ENCODE measurements at regions not wholly inside any gene's neighbourhood (a gene's known extent, or its start where the extent isn't known, plus 50 kb on each side); places are given as distances from the start of the nearest gene placed in this dataset.

DNA sequence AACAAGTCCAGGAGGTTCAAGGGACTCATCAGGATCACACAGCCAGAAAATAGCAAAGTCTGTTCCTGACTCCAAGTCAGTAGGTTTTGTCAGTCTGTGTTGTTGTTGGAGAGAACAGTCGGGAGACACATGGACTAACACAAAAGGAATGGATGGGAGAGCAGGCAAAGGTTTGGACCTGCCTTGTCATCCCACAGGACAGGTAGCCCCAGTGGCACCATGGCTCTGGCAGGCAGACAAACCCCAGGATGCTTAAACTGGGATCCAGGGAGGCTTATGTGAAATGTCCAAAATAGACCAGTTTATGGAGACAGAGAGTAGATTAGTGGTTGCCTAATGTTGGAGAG is 201.6 kb upstream of the NAV2 start:
- no peak overlapping the region for H2AFZ ChIP-seq (ENCODE audit: insufficient read depth, low read depth, low read length, poor library complexity, severe bottlenecking)
- no peak overlapping the region for H3K4me3 Mint-ChIP-seq
- H3K27ac ChIP-seq (ENCODE audit: low read depth in 1 of 2, low read length in 2 of 2): no peak overlapping the region
- H4K20me1 ChIP-seq (ENCODE audit: insufficient read depth, low read length): no peaks in the 10 kb centered on the region
- no peak for DNase-seq
- WGBS (ENCODE audit: insufficient coverage): 83% methylated on average over 1 of the region's 1 CpG
- no peaks in the 10 kb centered on the region for H3K79me2 ChIP-seq (ENCODE audit: insufficient read depth, low read length)
- H3K9ac ChIP-seq (ENCODE audit: insufficient read depth, low read length, poor library complexity, severe bottlenecking): no peak overlapping the region
- H3K27ac Mint-ChIP-seq: no peak overlapping the region
- no peaks in the 10 kb centered on the region for H3K27me3 ChIP-seq (ENCODE audit: control insufficient read depth in 2 of 2, insufficient read depth in 2 of 2, low read length in 2 of 2)
- TF ChIP-seq, protein P1, sequence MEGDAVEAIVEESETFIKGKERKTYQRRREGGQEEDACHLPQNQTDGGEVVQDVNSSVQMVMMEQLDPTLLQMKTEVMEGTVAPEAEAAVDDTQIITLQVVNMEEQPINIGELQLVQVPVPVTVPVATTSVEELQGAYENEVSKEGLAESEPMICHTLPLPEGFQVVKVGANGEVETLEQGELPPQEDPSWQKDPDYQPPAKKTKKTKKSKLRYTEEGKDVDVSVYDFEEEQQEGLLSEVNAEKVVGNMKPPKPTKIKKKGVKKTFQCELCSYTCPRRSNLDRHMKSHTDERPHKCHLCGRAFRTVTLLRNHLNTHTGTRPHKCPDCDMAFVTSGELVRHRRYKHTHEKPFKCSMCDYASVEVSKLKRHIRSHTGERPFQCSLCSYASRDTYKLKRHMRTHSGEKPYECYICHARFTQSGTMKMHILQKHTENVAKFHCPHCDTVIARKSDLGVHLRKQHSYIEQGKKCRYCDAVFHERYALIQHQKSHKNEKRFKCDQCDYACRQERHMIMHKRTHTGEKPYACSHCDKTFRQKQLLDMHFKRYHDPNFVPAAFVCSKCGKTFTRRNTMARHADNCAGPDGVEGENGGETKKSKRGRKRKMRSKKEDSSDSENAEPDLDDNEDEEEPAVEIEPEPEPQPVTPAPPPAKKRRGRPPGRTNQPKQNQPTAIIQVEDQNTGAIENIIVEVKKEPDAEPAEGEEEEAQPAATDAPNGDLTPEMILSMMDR (IDR thresholded peaks at IDR 0.05): no peak
- no peaks in the 10 kb centered on the region for H3K4me1 Mint-ChIP-seq
- H3K4me1 ChIP-seq (ENCODE audit: control insufficient read depth in 1 of 2, insufficient read depth in 2 of 2, low read length in 2 of 2): no peaks in the 10 kb centered on the region
- no peaks in the 10 kb centered on the region for H3K9me3 ChIP-seq (replicated peaks in 1 of 2; ENCODE audit: control insufficient read depth in 1 of 2, insufficient read depth in 1 of 2, low read length in 2 of 2)
- intact Hi-C loops (cut with micrococcal nuclease): no loop called here
- no peaks in the 10 kb centered on the region for H3K36me3 ChIP-seq (replicated peaks in 1 of 2; ENCODE audit: control insufficient read depth in 1 of 2, insufficient read depth in 2 of 2, low read length in 2 of 2)
- H3K4me3 ChIP-seq (replicated peaks in 1 of 3; ENCODE audit: low read depth in 2 of 3, low read length in 3 of 3): no peak overlapping the region
- peaks cover 0 to 3% (median 0%) of the 10 kb centered on the region in 7 donors for H3K9me3 Mint-ChIP-seq
- no peaks in the 10 kb centered on the region for H3K36me3 Mint-ChIP-seq
- peaks cover 0 to 8% (median 6%) of the 10 kb centered on the region in 3 donors for H3K27me3 Mint-ChIP-seq (ENCODE audit: low read depth in 3 of 3)
- no peak overlapping the region for H3K4me2 ChIP-seq (replicated peaks; ENCODE audit: extremely low read depth, low read length, poor library complexity, severe bottlenecking)

DNA sequence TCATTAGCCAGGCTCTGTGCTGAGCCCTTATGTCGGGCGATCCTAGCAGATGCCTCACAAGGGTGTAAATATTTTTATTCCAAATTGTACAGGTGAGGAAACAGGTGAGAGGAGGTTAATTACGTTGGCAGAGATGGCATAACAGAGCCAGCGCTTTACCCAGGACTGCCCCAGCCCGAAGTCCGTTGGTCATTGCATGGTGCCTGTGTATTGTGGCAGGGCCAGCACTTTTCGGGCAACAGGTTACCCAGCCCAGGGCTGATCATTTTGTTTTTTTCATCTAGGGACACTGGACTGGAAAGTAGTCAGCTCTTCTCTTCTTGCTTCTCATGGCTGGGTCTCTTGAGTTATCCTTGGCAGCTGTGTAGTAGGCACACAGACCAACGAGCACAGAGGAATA is 202.2 kb upstream of the NAV2 start:
- TF ChIP-seq, protein P1 (IDR thresholded peaks at IDR 0.05): no peak
- no peaks in the 10 kb centered on the region for H3K27me3 ChIP-seq (ENCODE audit: control insufficient read depth in 2 of 2, insufficient read depth in 2 of 2, low read length in 2 of 2)
- no peaks in the 10 kb centered on the region for H3K79me2 ChIP-seq (ENCODE audit: insufficient read depth, low read length)
- Mint-ChIP-seq H3K27me3 (ENCODE audit: low read depth in 3 of 3) (peaks cover 0 to 6% (median 5%) of the 10 kb centered on the region in 3 donors), H3K9me3 (peaks cover 0 to 3% (median 0%) of the 10 kb centered on the region in 7 donors), H3K36me3 (no peaks in the 10 kb centered on the region), H3K4me3 (no peak overlapping the region), H3K4me1 (no peaks in the 10 kb centered on the region), H3K27ac (no peak overlapping the region)
- 89% methylated on average over 7 of the region's 8 CpGs for WGBS (ENCODE audit: insufficient coverage)
- intact Hi-C loops (cut with micrococcal nuclease): no loop called here
- H3K27ac ChIP-seq (ENCODE audit: low read depth in 1 of 2, low read length in 2 of 2): no peak overlapping the region
- no peaks in the 10 kb centered on the region for H3K36me3 ChIP-seq (replicated peaks in 1 of 2; ENCODE audit: control insufficient read depth in 1 of 2, insufficient read depth in 2 of 2, low read length in 2 of 2)
- no peak for DNase-seq
- H4K20me1 ChIP-seq (ENCODE audit: insufficient read depth, low read length): no peaks in the 10 kb centered on the region
- no peak overlapping the region for H3K4me3 ChIP-seq (replicated peaks in 1 of 3; ENCODE audit: low read depth in 2 of 3, low read length in 3 of 3)
- H3K4me1 ChIP-seq (ENCODE audit: control insufficient read depth in 1 of 2, insufficient read depth in 2 of 2, low read length in 2 of 2): no peaks in the 10 kb centered on the region
- H3K9me3 ChIP-seq (replicated peaks in 1 of 2; ENCODE audit: control insufficient read depth in 1 of 2, insufficient read depth in 1 of 2, low read length in 2 of 2): no peaks in the 10 kb centered on the region
- no peak overlapping the region for H3K4me2 ChIP-seq (replicated peaks; ENCODE audit: extremely low read depth, low read length, poor library complexity, severe bottlenecking)
- H3K9ac ChIP-seq (ENCODE audit: insufficient read depth, low read length, poor library complexity, severe bottlenecking): no peak overlapping the region
- no peak overlapping the region for H2AFZ ChIP-seq (ENCODE audit: insufficient read depth, low read depth, low read length, poor library complexity, severe bottlenecking)
